MCF 10A (cell line): ENCODE measurements at regions not wholly inside any gene's neighbourhood (a gene's known extent, or its start where the extent isn't known, plus 50 kb on each side); places are given as distances from the start of the nearest gene placed in this dataset.

Experiments used
- BruUV-seq: library from RNA; stranded (reverse); fragments of 400-500 nt; replicated peaks from 2 replicates; lab custom pipeline; 2021; lab: Mats Ljungman, UMichigan
- CTCF ChIA-PET: fragments of 300-600 bp; sonication (Branson Sonifier 250); formaldehyde crosslinking; extraction: SDS; loops from one replicate; lab custom pipeline; 2021; ENCODE audit warnings: antibody characterized with exemption, inconsistent platforms; lab: Yijun Ruan, JAX
- POLR2A ChIA-PET: fragments of 300-600, 350-650 bp; sonication (Branson Sonifier 250); formaldehyde crosslinking; extraction: SDS; loops from one replicate; lab custom pipeline; 2020; ENCODE audit warnings: antibody characterized with exemption, inconsistent platforms; lab: Yijun Ruan, JAX
- DNase-seq: peaks from one replicate; pipeline ENCODE4 v3.0.0-alpha.2; 2018; ENCODE audit not compliant: unreplicated experiment
- H3K27ac Mint-ChIP-seq: one replicate; pipeline ENCODE4 v1.8.0; 2022; ENCODE audit warnings: mild to moderate bottlenecking, low read depth, mixed read lengths; ENCODE audit not compliant: unreplicated experiment
- H3K27me3 Mint-ChIP-seq: one replicate; pipeline ENCODE4 v1.8.0; 2022; ENCODE audit warnings: mixed read lengths; ENCODE audit not compliant: insufficient read depth, unreplicated experiment
- H3K36me3 Mint-ChIP-seq: one replicate; pipeline ENCODE4 v1.8.0; 2022; ENCODE audit warnings: mild to moderate bottlenecking, moderate library complexity, mixed read lengths; ENCODE audit not compliant: insufficient read depth, unreplicated experiment
- H3K4me1 Mint-ChIP-seq: one replicate; pipeline ENCODE4 v1.8.0; 2022; ENCODE audit warnings: mixed read lengths; ENCODE audit not compliant: insufficient read depth, unreplicated experiment
- H3K4me3 Mint-ChIP-seq: one replicate; pipeline ENCODE4 v1.8.0; 2022; ENCODE audit warnings: mild to moderate bottlenecking, moderate library complexity, mixed read lengths; ENCODE audit not compliant: unreplicated experiment
- H3K9me3 Mint-ChIP-seq: one replicate; pipeline ENCODE4 v1.8.0; 2022; ENCODE audit warnings: mixed read lengths; ENCODE audit not compliant: unreplicated experiment
- CTCF ChIP-seq: fragments of 200-600 bp; IDR thresholded peaks from one replicate; pipeline ENCODE4 v1.8.0; 2022; ENCODE audit warnings: antibody characterized with exemption, mild to moderate bottlenecking; ENCODE audit not compliant: unreplicated experiment
- intact Hi-C: fragments of 100-400 bp; cut with micrococcal nuclease; formaldehyde crosslinking; loops from 2 replicates; pipeline ENCODE4 v1.14.1; 2022

DNA sequence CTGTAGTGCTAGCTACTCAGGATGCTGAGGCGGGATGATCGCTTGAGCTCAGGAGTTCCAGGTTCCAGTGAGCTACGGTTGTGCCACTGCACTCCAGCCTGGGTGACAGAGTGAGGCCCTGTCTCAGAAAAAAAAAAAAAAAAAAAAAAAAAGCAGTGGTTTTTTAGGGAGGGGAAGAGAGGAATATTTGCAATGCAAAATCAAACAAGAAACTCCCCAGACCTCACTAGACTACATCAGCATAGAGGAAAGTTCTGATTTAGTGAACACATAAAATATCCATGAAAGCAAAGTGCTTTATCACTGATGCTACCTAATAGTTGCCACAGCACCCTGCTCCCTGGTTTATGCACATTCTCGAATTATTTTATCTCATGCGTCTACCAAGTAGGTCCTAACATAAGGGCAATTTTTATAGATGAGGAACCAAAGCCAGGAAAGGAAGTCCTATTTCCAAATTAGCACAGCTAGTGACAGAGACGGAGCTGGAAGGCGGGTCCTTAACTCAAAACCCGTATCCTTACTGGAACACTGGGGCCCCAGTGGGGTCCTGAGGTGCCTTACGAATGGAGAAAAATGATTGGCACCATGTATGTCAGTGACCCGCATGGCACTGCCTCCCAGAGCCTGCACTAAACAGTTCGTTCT is 50.7 kb upstream of the GPR157 start:
- ChIA-PET POLR2A (interaction anchor here (0.7 kb wide), 1 partner anchor 12 kb away, joined by 4 read pairs; no protein-coding TSS in a partner anchor), CTCF (interaction anchor here (0.5 to 4.7 kb wide), 10 partner anchors 11 to 1139 kb away, joined by 3 to 29 read pairs (median 4); no protein-coding TSS in a partner anchor)
- DNase-seq: no peak
- Mint-ChIP-seq H3K36me3 (peaks cover 49% of the 10 kb centered on the region), H3K4me3 (peak overlapping the region; percentile 91), H3K4me1 (peaks cover 20% of the 10 kb centered on the region), H3K27ac (no peak overlapping the region), H3K27me3 (no peaks in the 10 kb centered on the region), H3K9me3 (no peaks in the 10 kb centered on the region)
- BruUV-seq: no TSS peak
- intact Hi-C loops: loop anchor here (5.0 kb wide), 3 partner anchors 37 to 313 kb away; partner anchors contain the start of gene GPR157
- no peak for TF ChIP-seq CTCF

DNA sequence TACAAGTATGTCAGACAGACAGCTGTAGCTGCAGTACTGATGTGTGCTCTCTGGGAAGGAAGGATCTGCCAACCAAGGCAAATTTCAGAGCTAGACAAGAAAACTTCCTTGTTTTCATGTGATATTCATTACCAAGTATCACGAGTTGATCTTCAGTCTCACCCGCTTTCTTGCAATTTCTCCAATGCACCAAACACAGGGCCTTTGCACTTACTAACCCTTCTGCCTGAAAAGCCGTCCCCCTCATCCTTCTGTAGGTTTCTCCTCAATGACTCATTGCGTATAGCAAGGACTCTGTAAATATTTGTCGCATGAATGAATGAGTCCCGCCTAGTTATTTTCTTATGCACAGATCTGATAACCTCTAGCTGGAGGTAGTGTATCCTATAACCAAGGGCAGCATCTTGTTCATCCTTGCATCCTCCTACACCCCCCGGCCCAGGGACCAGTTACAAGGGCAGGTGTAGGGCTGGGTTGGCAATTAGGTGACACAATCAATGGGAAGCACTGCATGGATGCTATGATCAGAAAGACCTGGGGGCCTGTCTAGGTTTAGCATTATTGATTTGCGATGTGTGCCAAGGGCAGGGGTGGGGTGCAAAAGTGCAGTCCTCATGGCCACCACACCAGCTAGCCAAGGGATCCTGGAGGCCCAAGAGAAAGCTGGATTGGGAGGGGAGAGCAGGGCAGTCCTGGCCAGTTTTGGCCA is 51.4 kb upstream of the GPR157 start:
- no TSS peak for BruUV-seq
- H3K27ac Mint-ChIP-seq: no peak overlapping the region
- H3K36me3 Mint-ChIP-seq: peaks cover 49% of the 10 kb centered on the region
- no peaks in the 10 kb centered on the region for H3K9me3 Mint-ChIP-seq
- no peak for DNase-seq
- POLR2A ChIA-PET: interaction anchor here (0.8 to 1.3 kb wide), 3 partner anchors 16 to 70 kb away, joined by 3 to 4 read pairs (median 3); no protein-coding TSS in a partner anchor
- H3K4me3 Mint-ChIP-seq: peak overlapping the region; percentile 91
- H3K4me1 Mint-ChIP-seq: peaks cover 20% of the 10 kb centered on the region
- CTCF ChIA-PET: interaction anchor here (0.6 to 4.7 kb wide), 22 partner anchors 8 to 1257 kb away, joined by 3 to 29 read pairs (median 4); no protein-coding TSS in a partner anchor
- intact Hi-C loops: loop anchor here (5.0 kb wide), 3 partner anchors 38 to 312 kb away; partner anchors contain the start of gene GPR157
- no peaks in the 10 kb centered on the region for H3K27me3 Mint-ChIP-seq
- no peak for TF ChIP-seq CTCF

DNA sequence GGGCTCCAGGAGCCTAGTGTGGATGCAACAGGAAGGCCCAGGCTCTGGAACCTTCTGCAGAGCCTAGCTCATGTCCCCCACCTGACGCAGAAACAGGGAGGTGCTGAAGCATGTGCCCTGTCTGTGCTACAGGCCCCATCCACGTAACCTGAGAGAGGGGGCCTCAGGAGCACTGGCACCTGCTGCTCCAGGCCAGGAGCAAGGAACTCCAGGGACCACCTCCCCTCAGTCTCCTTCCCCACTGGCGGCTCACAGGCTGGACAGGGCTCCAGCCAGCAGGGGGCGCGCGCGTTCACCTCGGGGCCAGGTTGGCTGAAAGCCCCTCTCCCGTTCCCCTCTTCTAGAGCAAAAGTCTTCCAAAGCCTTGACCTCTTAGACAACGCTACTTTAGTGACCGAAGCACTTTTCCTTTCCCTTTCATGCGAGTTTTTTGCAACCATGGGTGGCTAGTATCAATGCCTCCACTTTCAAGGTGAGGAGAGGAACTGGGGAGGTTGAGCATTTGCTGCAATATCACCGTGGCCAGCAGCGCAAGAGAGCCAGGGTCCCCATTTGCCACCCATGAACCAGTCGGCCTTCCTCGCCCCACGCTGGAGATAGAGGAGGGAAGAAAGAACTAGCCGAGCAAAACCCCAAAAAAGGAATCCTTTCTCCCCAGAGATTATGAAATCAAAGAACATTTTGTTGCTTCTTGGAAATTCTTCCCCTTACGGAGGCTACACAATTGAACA is 52.4 kb upstream of the GPR157 start:
- peak; percentile 75 for DNase-seq
- Mint-ChIP-seq H3K9me3 (no peaks in the 10 kb centered on the region), H3K27me3 (no peaks in the 10 kb centered on the region), H3K4me3 (peak overlapping the region; percentile 91), H3K4me1 (peaks cover 20% of the 10 kb centered on the region), H3K27ac (peak overlapping the region; percentile 93), H3K36me3 (peaks cover 46% of the 10 kb centered on the region)
- peak; percentile 95 for TF ChIP-seq CTCF
- ChIA-PET CTCF (interaction anchor here (0.6 to 4.7 kb wide), 21 partner anchors 8 to 1258 kb away, joined by 3 to 29 read pairs (median 4); partner anchors contain the start of gene H6PD), POLR2A (interaction anchor here (0.7 to 2.7 kb wide), 8 partner anchors 12 to 71 kb away, joined by 3 to 16 read pairs (median 5); partner anchors contain the start of gene H6PD)
- BruUV-seq: TSS peak; percentile 72
- intact Hi-C loops: loop anchor here (5.0 kb wide), 3 partner anchors 39 to 311 kb away; partner anchors contain the start of gene GPR157
